DOHH2 (cell line): ENCODE measurements at regions not wholly inside any gene's neighbourhood (a gene's known extent, or its start where the extent isn't known, plus 50 kb on each side); places are given as distances from the start of the nearest gene placed in this dataset.

Experiments
- CTCF ChIP-seq: fragments of 200-600 bp; sonication (generic); IDR thresholded peaks from one replicate; pipeline ENCODE4 v1.5.1; 2014; ENCODE audit warnings: antibody characterized with exemption, mild to moderate bottlenecking, low read depth, low read length; ENCODE audit not compliant: poor library complexity, severe bottlenecking
- EZH2phosphoT487 ChIP-seq: fragments of 200-600 bp; sonication (generic); IDR thresholded peaks from 2 replicates; pipeline ENCODE4 v1.6.1; 2017; ENCODE audit warnings: borderline replicate concordance, mild to moderate bottlenecking, antibody characterized with exemption, low read length, moderate library complexity, mixed read lengths

GRCh38 chr5:4225741-4226140 lies 630.1 kb downstream of the IRX1 start:
- TF ChIP-seq CTCF (no peak), EZH2phosphoT487 (no peak)
